ENCODE measurements at regions not wholly inside any gene's neighbourhood (a gene's known extent, or its start where the extent isn't known, plus 50 kb on each side); places are given as distances from the start of the nearest gene placed in this dataset.

DNA sequence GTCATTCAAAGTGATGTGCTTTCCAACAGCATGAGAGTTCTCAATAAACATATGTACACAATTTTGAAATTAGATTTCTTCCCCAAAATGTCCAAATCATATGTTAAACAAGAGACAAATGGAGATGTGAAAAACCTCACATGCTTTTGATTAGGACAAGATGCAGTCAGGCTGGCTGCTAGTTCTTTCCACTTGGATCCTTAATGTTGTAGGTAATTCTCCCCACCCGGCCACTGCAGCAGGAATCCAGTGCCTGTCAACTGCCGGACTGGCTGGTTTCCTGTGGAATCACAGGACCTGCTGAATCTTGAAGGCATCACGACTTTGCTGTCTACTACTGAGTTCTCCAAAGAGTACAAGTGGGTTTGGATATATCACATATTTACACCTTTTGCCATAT is 138.6 kb upstream of the AKR1E2 start:
- no peak for DNase-seq

DNA sequence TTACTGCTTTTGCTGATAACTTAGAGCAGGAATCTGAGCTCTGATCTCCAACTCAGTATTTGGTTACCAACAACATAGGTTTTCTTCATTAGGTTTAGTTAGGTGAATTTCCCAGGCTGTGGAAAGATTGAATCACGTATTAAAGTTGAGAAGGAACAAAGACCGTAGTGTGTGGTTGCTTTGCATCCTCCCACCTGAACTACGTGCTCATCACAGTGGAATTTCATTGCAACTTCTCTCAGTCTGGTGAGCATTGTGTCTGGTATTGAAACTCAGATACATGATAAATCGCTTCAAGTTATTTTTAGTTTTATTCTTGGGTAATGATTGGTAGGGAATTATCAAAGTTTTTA is 139.4 kb upstream of the AKR1E2 start:
- DNase-seq: no peak

DNA sequence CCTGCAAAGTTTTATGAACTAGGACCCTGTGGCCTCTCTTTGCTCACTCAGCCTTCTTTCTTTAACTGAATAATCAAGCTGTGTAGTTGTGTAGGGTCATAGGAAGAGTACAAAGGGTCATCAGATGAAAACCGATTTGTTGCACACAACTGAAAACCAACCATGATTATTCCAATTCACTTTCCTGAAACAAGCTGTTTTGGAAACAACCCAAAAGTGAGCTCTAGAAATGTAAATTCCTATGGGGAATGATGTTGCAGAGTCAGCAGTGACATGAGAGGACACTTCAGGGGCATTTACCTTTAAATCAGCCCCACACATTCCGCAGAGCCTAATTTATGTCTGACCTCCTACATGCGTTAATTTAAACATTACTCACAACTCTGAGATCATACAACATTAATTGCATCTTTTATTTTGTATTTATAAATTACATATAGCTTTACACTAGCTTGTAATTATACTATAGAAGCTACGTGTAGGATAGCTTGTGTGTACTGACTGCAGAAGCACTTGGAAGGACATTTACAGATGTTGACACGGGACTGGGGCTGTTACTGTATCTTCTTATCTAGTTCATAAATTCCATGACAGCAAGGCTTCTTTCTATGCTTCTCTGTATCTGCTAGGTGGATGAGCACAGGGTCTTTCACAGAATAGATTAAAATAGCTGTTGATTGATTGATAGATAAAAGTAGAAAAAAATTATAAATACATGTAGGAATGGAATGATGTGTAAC is 139.9 kb upstream of the AKR1E2 start:
- DNase-seq: no peak

DNA sequence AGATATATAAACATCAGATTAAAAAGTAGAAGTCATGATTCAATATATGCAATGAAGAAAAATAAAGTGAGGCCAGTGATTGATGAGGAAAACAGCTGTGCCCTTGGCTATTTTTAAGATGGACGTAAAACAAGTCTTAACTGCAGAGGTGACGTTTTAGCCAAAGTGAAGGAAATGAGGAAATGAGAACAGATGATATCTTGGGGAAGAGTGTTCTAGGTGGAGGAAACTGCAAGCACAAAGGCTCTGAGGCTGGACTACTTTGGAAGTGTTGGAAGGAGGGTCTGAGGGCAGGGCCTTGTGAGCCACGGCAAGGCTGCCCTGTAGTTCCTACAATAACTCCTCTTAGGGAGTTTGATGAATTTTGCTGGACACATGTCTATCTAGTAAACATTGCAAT is 140.5 kb upstream of the AKR1E2 start:
- DNase-seq: no peak

DNA sequence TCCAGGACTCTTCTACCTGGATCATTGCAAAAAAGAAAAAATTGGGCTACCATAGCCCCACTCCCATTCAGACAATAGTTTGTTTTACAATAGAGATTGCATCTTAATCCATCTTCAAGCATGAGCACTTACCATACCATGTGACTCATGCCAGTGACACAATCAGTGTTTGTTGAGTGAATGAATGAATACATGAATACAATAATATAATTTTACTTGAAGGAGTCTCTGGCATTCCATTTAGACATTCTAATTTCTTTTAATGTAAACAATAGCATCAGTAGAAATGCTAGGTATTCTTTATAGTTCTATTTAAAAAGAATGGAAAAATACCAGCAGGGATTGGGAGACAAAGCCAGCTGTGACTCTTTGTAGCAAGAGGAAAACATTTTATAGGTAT is 141.6 kb upstream of the AKR1E2 start:
- DNase-seq: no peak

DNA sequence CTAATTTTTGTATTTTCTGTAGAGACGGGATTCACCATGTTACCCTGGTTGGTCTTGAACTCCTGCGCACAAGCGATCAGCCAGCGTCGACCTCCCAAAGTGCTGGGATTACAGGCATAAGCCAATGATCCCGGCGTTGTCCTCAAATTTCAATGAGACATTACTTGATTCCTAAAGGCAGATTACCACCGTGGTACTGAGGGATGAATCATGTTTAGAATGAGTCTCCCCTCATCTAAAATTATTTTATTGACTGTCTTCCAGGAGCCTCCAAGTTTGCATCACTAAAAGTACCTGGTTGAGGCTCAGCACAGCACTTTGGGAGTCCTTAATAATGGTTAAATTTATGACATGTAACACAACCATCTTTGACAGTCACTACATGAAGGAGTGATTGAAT is 142.2 kb upstream of the AKR1E2 start:
- DNase-seq: no peak

DNA sequence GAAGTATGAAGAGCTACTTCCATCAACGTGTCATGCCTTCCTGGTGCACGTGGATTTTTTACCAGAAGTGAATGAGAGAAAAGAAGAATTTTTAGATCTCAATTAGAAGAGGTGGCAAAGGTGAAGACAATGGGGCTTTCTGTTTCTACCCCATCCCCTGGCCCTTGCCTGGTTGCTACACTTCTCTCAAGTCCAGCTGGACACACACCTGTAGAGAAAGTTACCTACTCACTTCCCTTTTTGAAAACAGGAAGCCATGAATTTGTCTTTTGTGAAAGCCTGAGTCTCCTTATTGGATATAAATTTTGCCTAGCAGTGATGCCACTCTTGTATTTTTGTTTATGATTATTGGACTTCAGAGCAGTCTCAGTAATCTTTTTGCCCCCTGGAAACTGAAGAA is 142.9 kb upstream of the AKR1E2 start:
- DNase-seq: no peak

DNA sequence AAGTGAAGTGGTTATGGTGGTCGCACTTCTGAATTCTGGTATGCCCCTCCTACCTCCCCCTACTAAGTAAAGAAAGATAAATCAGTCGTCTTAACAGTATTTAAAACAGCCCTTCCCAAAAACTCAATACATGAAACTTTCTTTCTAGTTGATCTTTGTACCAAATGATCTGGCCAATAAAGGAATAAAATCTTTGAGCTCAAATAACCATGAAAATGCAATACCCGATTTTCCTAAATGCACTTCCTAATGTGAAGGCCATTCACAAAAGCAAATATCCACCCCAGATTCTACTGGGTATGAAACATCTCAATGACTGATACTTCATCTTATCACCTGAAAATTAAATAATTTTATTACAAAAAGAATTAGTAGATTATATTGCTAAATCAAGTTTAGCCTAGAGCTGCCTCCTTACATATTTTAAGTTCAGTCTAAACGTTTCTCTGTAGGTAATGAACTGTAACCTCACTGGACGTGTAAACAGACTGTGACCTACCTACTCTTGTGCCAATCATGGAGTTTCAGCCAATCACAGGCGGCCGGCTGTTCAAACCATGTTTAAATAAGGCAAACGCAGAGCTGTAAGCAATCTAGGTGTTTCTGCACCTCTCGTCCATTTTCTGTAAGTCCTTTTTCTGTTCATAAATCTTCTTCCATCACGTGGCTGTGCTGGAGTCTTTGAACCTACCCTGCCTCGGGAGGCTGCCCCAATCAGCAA is 146.9 kb upstream of the AKR1E2 start:
- no peak for DNase-seq

DNA sequence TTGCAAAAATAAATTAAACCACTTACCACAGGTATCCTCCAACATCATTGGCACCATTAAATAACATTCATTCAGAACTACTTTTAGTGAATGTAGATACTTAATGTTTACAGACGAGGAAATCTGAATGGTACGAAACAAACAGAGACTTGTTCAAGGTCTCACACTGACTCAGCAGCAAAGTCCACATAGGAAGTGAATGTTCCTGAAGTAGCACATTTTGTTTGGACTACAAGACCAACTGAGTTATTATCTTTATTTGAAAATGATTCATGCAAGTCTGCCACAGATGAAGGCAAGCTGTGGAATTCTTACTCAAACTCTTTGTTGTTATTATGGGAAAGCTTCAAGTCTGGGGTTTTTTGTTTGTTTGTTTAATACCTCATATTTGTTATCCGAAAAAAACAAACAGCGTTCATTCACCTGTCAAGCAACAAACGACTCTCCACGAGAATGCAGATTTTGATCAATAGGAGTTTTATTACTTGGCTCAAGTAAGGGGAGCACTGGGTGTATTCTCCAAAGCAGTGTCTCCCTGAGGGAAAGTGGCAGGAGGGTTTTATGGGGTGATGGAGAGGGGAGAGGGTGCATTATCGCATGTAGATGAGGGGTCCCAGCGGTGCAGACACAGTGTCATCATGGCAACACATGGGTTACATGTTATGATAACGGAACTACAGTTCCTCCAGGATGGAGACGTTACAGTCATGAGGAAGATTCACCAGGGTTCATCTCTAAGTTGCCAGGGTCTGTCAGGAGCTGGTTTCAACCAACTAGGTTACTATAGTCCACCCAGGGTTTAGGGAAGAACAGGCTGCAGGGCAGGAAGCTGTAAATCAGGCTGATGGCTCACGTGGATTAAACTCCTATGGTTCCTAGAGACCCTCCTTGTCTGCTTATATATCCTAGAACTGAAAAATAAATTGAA is 147.7 kb upstream of the AKR1E2 start:
- DNase-seq: no peak

DNA sequence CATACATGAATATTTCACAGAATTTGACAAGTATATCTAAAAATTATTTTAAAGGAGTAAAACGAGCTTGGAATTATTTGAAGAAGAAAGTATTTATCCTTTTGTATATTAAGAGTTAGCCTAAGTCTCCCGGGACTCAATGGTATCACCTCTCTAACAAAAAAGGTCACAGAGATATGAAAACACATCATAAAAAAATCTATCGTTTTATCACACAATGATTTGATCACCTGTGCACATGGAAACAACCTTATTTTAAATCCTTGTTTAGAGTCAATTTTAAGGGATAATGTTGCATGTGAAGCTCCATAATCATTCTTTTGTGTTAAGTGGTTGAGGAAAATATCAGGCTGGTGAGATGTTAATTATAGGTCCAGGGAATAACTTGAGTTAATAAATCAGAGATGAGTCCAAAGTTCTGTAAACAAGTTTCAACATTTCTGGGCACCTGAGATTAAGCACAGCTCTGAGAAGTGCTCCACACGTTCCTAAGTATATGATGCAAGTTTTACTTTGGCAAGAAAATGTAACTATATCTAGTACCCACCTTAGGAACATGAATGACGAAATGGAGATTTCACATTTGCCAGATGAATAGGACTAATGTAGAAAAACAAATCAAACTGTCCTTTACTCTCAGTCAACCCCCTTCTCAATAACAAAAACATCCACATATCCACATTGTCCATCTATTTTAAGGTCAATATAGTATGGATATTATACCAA is 148.5 kb upstream of the AKR1E2 start:
- DNase-seq: no peak

DNA sequence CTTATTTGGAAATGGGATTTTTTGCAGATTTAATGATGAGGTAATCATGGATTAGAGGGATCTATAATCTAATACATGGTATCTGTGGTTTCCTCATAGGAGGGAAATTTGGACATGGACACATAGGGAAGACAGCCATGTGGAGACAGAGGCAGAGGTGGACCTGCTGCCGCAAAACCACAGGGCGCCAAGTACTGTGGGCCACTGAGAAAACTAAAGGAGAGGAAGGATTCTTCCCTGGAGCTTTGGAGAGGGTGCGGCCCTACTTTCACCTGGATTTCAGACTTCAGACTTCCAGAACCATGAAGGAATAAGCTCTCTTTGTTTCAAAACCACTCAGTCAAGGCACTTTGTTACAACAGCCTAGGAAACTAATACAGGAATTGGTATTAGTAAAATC is 149.4 kb upstream of the AKR1E2 start:
- DNase-seq: no peak

DNA sequence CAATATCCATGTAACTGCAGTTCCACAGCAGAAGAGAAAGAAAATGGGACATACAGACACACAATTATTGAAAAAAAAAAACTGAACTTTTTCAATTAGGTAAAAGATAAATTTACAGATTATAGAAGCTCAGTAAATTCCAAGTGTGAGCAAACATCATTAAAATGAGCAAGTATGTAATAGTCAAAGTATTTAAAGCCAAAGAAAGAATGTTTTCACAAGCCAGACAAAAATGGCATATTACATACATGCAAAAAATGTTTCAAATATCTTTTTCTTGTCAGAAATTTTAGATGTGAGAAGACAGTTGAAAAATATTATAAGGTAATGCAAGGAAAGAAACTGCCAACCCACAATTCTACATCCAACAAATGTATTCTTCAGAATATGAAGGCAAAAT is 150.2 kb upstream of the AKR1E2 start:
- DNase-seq: no peak

DNA sequence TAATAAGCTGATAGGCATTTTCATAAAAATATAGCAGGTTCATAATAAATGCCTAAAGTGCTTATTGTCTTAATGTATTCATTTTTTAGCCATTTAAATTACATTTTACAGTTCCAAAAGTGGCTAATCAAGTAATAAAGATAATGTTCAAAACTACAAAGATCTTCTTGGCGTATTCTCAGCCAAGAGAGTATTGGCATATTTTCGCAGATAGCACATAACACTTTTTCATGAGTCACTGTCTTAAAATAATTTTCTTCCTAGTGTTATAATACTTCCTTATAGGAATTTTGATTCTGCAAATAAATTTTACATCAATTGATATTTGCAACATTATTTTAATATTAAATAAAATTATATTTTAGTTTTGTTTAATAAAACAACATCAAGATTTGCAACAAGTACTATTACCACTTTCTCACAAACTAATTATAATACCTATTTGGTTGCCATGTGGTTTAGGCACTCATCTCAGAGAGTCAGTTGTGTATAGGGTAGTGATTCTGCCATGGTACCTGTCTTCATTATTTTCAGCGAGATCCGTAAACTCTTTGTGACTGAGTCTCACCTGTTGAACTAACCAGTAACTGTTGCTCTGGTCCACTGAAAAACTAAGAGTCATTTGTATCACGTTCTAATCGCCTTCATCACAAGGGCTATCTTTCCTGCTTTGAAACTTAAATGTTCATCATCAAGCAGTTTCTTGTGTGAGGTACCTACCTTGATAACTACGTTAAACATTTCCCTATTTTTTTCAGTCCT is 152.5 kb upstream of the AKR1E2 start:
- DNase-seq: no peak

DNA sequence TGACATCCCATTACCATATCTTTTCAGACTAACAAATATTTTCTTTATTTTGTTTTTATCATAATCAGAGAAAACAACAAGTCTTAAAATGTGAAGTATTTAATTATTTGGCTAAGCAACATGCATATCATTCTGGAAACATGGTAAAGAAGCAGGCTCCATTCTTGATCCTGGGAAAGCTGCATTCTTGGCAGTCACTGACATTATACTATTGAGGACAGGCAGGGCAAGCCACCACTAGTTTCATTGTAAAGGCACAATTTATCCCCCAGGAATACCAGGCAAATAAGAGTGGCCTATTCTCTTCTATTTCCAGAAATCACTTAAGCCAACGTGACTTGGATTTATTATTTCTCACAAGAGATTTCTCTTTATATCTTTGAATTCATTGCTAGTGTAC is 153.8 kb upstream of the AKR1E2 start:
- DNase-seq: no peak

DNA sequence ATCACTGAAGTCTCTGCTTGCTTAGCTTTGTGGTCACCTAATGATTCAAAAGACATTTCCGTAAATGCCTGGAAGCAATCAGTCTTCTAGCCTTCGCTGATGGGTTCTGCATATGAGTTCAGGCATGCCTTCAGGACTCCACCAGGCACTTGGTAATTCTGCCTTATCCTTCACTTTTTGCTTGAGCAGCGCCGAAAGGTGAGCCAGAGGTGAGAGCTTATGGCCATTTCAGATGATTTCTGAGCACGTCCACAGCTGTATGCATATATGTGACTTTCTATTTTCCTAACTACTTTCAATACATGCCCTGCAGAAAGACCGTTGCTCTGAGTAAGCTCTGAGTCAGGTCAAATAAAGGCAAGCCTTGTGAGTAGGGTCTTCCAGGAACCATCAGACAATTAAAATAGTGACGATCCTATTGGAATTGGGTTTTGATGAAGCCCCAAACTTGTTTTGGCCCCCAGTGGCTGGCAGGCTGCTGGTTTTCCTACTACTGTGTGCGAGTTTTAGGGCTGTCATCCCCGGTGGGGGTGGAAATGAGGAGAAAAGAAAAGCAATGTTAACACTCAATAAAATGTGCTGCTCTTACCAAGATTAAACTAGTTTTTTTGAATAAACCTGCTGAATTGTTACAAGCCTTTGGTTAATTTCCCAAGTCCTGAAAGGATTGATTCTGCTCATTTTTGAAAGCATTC is 154.4 kb upstream of the AKR1E2 start:
- DNase-seq: no peak

DNA sequence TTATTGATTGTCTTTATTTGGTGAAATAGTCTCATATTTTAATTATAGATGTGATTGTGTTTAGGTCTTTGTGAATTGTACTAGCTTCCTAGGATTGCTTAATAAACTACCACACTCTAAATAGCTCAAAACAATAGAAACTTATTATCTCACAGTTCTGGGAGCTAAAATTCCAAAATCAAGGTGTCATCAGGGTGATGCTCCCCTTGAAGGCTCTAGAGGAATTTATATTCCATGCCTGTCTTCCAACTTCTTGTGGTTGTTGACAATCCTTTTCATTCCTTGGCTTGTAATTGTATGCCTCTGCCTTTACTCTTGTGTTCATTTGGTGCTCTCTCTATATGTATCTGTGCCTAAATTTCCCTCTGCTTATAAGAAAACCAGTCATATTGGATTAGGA is 155.3 kb upstream of the AKR1E2 start:
- DNase-seq: no peak

DNA sequence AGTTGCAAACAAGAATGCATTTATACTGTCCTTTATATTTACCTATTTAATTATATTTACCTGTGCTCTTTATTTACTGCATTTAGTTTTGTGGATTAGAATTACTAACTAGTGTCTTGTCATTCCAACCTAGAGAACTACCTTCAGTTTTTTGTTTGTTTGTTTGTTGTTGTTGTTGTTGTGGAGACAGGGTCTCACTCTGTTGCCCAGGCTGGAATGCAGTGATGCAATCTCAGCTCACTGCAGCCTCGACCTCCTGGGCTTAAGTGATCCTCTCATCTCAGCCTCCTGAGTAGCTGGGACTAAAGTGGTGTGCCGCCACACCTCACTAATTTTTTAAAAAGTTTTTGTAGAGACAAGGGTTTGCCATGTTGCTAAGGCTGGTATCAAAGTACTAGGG is 156.4 kb upstream of the AKR1E2 start:
- DNase-seq: no peak

DNA sequence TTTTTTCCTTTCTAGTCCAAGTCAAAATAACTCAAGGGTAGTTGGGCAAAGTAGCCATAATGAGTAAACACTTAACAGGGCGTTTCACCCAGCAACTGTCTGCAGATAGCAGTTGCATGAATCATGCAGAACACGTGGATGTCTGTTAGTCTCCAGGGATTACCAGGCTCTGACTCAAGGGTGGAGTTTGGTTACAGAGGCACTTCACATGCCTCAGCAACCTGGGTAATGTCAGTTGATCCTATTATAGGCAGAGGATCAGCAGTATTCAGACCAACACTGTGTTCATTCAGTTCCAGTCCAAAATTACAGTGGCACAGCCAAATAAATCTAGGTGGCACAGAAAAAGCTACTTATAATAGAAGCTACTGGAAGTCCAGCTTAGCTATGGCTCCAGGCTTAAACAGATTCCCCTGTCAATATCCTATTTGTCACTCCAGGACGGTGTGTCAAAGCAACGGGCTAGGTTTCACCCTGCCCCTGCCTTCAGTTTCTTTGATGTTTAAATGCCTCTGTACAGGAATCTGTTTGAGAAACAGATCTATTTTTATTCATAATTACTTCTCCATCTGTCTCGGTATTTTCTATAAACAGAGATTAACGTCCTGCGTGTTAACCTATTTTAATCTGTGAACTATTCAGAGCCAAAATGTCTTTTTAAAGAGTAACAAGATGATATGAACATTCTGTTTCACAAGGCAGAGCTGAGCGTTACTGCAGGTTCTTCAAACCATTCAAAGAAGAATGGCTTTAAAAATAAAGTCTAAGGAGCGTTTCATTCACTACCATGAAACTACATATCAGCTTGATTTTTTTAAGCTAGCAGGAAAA is 162.6 kb upstream of the AKR1E2 start:
- no peak for DNase-seq

DNA sequence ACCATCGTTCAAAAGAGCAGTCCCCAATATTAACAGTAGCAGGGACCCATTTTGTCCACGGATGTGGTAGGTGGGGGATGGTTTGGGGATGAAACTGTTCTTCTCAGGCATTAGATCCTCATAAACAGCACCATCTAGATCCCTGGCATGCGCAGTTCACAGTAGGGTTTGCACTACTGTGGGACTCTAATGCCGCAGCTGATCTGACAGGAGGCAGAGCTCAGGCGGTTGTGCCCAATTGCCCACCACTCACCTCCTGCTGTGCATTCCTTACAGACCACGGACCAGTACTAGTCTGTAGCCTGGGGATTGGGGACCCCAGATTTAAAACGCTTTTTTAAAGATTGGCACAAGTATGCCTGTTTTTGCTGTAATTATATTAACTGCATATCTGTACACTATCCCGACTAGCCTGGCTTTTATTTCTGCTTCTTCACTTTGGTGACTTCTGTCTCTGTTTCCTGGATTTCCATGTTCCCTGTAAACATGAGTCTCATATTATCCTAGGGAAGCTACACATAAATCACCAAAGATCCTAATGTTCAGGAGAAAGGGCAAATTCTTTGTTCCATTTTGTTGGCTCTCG is 163.3 kb upstream of the AKR1E2 start:
- DNase-seq: no peak
